Stomach (tissue), 4 donors: ENCODE measurements at regions not wholly inside any gene's neighbourhood (a gene's known extent, or its start where the extent isn't known, plus 50 kb on each side); places are given as distances from the start of the nearest gene placed in this dataset.
"Not testable (repeated sequence)": the region's sequence is repeated elsewhere in the genome, so short reads cannot be mapped to it uniquely, and the experiment has no call there.

Experiments
- CTCF ChIP-seq, 7 experiments: fragments of 450-650 bp in 4 of 7; fragments of 200-600 bp in 3 of 7; sonication (generic) in 3 of 7; IDR thresholded peaks; one replicate each; pipeline ENCODE4 v1.5.1; 2016 to 2019; ENCODE audit warnings: antibody characterized with exemption in 7 of 7, control low read depth in 2 of 7, mild to moderate bottlenecking in 1 of 7
- EP300 ChIP-seq: sonication (generic); formaldehyde crosslinking; IDR thresholded peaks from one replicate; pipeline ENCODE4 v1.6.1; 2017; ENCODE audit warnings: antibody characterized with exemption
- POLR2A ChIP-seq, 4 donors: fragments of 450-650 bp; IDR thresholded peaks; one replicate each; pipeline ENCODE4 v1.6.1; 2016; ENCODE audit warnings: antibody characterized with exemption in 4 of 4, control low read depth in 2 of 4, mild to moderate bottlenecking in 1 of 4, moderate library complexity in 1 of 4
- POLR2AphosphoS5 ChIP-seq, 3 donors: sonication (generic); formaldehyde crosslinking; IDR thresholded peaks; one replicate each; pipeline ENCODE4 v1.6.1; 2016; ENCODE audit warnings: antibody characterized with exemption in 3 of 3

- not testable (repeated sequence) for TF ChIP-seq CTCF (IDR thresholded peaks at IDR 0.05); POLR2A (IDR thresholded peaks at IDR 0.05); POLR2AphosphoS5 (IDR thresholded peaks at IDR 0.05); EP300
Measured at GRCh38 chr1:175248036-175248435, 55.5 kb upstream of the KIAA0040 start.
